ENCODE measurements at regions not wholly inside any gene's neighbourhood (a gene's known extent, or its start where the extent isn't known, plus 50 kb on each side); places are given as distances from the start of the nearest gene placed in this dataset.

DNA sequence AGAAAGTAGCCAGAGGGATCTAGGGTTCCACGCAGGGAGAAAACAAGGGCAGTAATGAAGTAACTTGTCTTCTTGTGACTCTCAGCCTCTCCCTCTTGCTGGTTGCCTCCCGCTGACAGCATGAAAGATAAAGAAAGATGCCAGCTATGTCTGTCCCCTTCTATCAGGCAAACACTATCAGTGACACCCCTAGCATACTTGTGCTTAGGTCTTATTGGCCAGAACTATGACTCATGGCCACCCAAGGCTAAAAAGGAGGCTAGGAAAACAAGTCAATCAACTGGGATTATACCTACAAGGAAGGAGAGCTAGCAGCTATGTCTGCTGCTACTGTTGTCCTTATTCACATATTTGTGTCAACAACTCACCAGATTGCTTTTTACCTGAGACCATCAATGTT is 206.8 kb upstream of the SOX4 start:
- Histone ChIP-seq H3K27ac (ENCODE audit: low read depth in 2 of 2, low read length in 2 of 2) (no peak overlapping the region), H3K9me3 (ENCODE audit: control insufficient read depth in 2 of 2, low read length in 2 of 2) (no peaks in the 10 kb centered on the region), H3K4me1 (ENCODE audit: control insufficient read depth in 2 of 2, insufficient read depth in 2 of 2, low read length in 2 of 2) (no peaks in the 10 kb centered on the region), H3K36me3 (ENCODE audit: control insufficient read depth in 2 of 2, insufficient read depth in 2 of 2, low read length in 2 of 2) (no peaks in the 10 kb centered on the region), H3K27me3 (ENCODE audit: control insufficient read depth in 2 of 2, insufficient read depth in 2 of 2, low read length in 2 of 2) (no peaks in the 10 kb centered on the region), H3K9ac (ENCODE audit: low read depth in 1 of 2, low read length in 2 of 2) (no peak overlapping the region), H3K4me3 (ENCODE audit: low read length in 2 of 2) (no peak overlapping the region)

DNA sequence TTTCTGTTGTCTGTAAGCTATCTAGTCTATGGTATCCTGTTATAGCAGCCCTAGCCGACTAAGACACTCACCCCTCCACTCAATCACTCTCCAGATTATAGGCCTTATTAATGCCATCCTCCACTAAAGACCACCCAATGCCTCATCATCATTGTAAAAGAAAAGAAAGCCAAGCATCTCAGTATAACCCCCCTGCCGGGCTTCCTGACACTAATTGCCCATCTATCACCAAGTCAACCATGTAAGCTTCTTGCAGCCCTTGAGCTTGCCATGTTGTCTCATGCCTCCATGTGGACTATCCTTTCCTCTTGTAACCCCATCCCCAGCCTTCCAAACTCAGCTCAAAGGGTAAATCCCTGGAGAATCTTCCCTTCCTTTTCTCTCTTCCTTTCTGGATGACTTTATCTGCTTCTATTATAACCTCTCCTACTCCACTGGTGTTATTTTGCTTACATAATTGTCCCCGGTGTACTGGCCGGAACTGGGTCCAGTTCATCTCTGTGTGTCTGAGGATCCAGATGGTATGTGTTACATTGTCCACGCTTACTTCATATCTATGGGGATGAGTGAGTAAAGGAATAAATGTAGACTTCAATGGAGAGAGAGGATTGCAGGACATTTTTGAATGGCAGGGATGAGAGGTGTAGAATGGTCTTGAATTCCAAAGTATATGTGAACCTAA is 202.9 kb upstream of the SOX4 start:
- Histone ChIP-seq H3K36me3 (ENCODE audit: control insufficient read depth in 2 of 2, insufficient read depth in 2 of 2, low read length in 2 of 2) (no peaks in the 10 kb centered on the region), H3K27me3 (ENCODE audit: control insufficient read depth in 2 of 2, insufficient read depth in 2 of 2, low read length in 2 of 2) (no peaks in the 10 kb centered on the region), H3K9me3 (ENCODE audit: control insufficient read depth in 2 of 2, low read length in 2 of 2) (no peaks in the 10 kb centered on the region), H3K4me3 (ENCODE audit: low read length in 2 of 2) (no peak overlapping the region), H3K27ac (ENCODE audit: low read depth in 2 of 2, low read length in 2 of 2) (no peak overlapping the region), H3K4me1 (ENCODE audit: control insufficient read depth in 2 of 2, insufficient read depth in 2 of 2, low read length in 2 of 2) (no peaks in the 10 kb centered on the region), H3K9ac (ENCODE audit: low read depth in 1 of 2, low read length in 2 of 2) (no peak overlapping the region)

GRCh38 chr6:21392177-21392576 is 201.4 kb upstream of the SOX4 start:
- Histone ChIP-seq H3K27me3 (ENCODE audit: control insufficient read depth in 2 of 2, insufficient read depth in 2 of 2, low read length in 2 of 2) (no peaks in the 10 kb centered on the region), H3K4me1 (ENCODE audit: control insufficient read depth in 2 of 2, insufficient read depth in 2 of 2, low read length in 2 of 2) (no peaks in the 10 kb centered on the region), H3K9me3 (ENCODE audit: control insufficient read depth in 2 of 2, low read length in 2 of 2) (no peaks in the 10 kb centered on the region), H3K9ac (ENCODE audit: low read depth in 1 of 2, low read length in 2 of 2) (no peak overlapping the region), H3K27ac (ENCODE audit: low read depth in 2 of 2, low read length in 2 of 2) (no peak overlapping the region), H3K36me3 (ENCODE audit: control insufficient read depth in 2 of 2, insufficient read depth in 2 of 2, low read length in 2 of 2) (no peaks in the 10 kb centered on the region), H3K4me3 (ENCODE audit: low read length in 2 of 2) (no peak overlapping the region)

GRCh38 chr6:21393441-21394165 is 199.9 kb upstream of the SOX4 start:
- no peaks in the 10 kb centered on the region for H3K36me3 ChIP-seq (ENCODE audit: control insufficient read depth in 2 of 2, insufficient read depth in 2 of 2, low read length in 2 of 2)
- H3K9me3 ChIP-seq (ENCODE audit: control insufficient read depth in 2 of 2, low read length in 2 of 2), result no peaks in the 10 kb centered on the region
- no peak overlapping the region for H3K4me3 ChIP-seq (ENCODE audit: low read length in 2 of 2)
- H3K27me3 ChIP-seq (ENCODE audit: control insufficient read depth in 2 of 2, insufficient read depth in 2 of 2, low read length in 2 of 2), result no peaks in the 10 kb centered on the region
- no peaks in the 10 kb centered on the region for H3K4me1 ChIP-seq (ENCODE audit: control insufficient read depth in 2 of 2, insufficient read depth in 2 of 2, low read length in 2 of 2)
- H3K9ac ChIP-seq (ENCODE audit: low read depth in 1 of 2, low read length in 2 of 2), result no peak overlapping the region
- no peak overlapping the region for H3K27ac ChIP-seq (ENCODE audit: low read depth in 2 of 2, low read length in 2 of 2)

DNA sequence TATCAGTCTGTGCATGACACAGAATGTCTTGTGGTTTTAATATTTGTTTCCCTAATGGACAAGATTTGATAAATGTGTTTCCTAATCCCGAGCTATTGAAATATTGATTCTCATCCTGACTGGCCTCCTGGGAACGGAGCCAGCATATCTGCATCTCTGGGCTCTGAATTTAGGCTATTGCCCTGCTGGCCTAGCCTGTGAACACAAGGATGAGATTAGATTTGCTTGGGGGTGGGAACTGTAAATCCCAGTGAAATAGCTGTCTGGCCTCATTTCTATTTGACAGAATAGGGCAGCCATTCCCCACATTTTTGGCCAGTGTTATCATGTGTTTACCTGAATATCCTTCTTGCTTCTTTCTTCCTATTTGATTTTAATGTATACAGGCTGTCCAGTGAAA is 198.4 kb upstream of the SOX4 start:
- Histone ChIP-seq H3K9ac (ENCODE audit: low read depth in 1 of 2, low read length in 2 of 2) (no peak overlapping the region), H3K9me3 (ENCODE audit: control insufficient read depth in 2 of 2, low read length in 2 of 2) (no peaks in the 10 kb centered on the region), H3K36me3 (ENCODE audit: control insufficient read depth in 2 of 2, insufficient read depth in 2 of 2, low read length in 2 of 2) (no peaks in the 10 kb centered on the region), H3K27me3 (ENCODE audit: control insufficient read depth in 2 of 2, insufficient read depth in 2 of 2, low read length in 2 of 2) (no peaks in the 10 kb centered on the region), H3K4me3 (ENCODE audit: low read length in 2 of 2) (no peak overlapping the region), H3K27ac (ENCODE audit: low read depth in 2 of 2, low read length in 2 of 2) (no peak overlapping the region), H3K4me1 (ENCODE audit: control insufficient read depth in 2 of 2, insufficient read depth in 2 of 2, low read length in 2 of 2) (no peaks in the 10 kb centered on the region)

DNA sequence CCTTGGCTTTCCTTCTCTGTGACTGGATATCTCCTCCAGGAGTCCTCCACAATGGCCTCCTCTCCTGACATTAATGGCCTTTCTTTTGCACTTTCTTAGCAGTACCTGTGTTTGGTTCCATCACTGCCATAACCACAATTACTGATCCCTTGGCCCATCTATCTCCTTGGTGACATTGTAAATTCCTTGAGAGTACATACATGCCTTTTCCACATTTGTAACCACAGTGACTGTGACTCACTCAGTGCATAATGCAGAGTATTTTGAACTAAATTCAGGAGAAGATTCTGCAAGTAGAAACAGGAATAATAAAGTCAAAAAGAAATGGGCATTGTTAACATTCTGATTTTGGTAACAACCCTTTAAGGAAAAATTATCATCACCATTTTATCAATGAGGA is 197.2 kb upstream of the SOX4 start:
- no peak overlapping the region for H3K4me3 ChIP-seq (ENCODE audit: low read length in 2 of 2)
- H3K9me3 ChIP-seq (ENCODE audit: control insufficient read depth in 2 of 2, low read length in 2 of 2), result no peaks in the 10 kb centered on the region
- no peak overlapping the region for H3K9ac ChIP-seq (ENCODE audit: low read depth in 1 of 2, low read length in 2 of 2)
- no peaks in the 10 kb centered on the region for H3K36me3 ChIP-seq (ENCODE audit: control insufficient read depth in 2 of 2, insufficient read depth in 2 of 2, low read length in 2 of 2)
- no peaks in the 10 kb centered on the region for H3K27me3 ChIP-seq (ENCODE audit: control insufficient read depth in 2 of 2, insufficient read depth in 2 of 2, low read length in 2 of 2)
- H3K27ac ChIP-seq (ENCODE audit: low read depth in 2 of 2, low read length in 2 of 2), result no peak overlapping the region
- H3K4me1 ChIP-seq (ENCODE audit: control insufficient read depth in 2 of 2, insufficient read depth in 2 of 2, low read length in 2 of 2), result no peaks in the 10 kb centered on the region

- Histone ChIP-seq H3K27me3 (ENCODE audit: control insufficient read depth in 2 of 2, insufficient read depth in 2 of 2, low read length in 2 of 2) (no peaks in the 10 kb centered on the region), H3K9me3 (ENCODE audit: control insufficient read depth in 2 of 2, low read length in 2 of 2) (no peaks in the 10 kb centered on the region), H3K4me3 (ENCODE audit: low read length in 2 of 2) (no peak overlapping the region), H3K4me1 (ENCODE audit: control insufficient read depth in 2 of 2, insufficient read depth in 2 of 2, low read length in 2 of 2) (no peaks in the 10 kb centered on the region), H3K36me3 (ENCODE audit: control insufficient read depth in 2 of 2, insufficient read depth in 2 of 2, low read length in 2 of 2) (no peaks in the 10 kb centered on the region), H3K9ac (ENCODE audit: low read depth in 1 of 2, low read length in 2 of 2) (no peak overlapping the region), H3K27ac (ENCODE audit: low read depth in 2 of 2, low read length in 2 of 2) (no peak overlapping the region)
Measured at GRCh38 chr6:21398741-21399325, 194.7 kb upstream of the SOX4 start.

GRCh38 chr6:21402368-21402767 is 191.2 kb upstream of the SOX4 start:
- Histone ChIP-seq H3K4me1 (ENCODE audit: control insufficient read depth in 2 of 2, insufficient read depth in 2 of 2, low read length in 2 of 2) (no peaks in the 10 kb centered on the region), H3K9me3 (ENCODE audit: control insufficient read depth in 2 of 2, low read length in 2 of 2) (no peaks in the 10 kb centered on the region), H3K9ac (ENCODE audit: low read depth in 1 of 2, low read length in 2 of 2) (no peak overlapping the region), H3K27me3 (ENCODE audit: control insufficient read depth in 2 of 2, insufficient read depth in 2 of 2, low read length in 2 of 2) (no peaks in the 10 kb centered on the region), H3K27ac (ENCODE audit: low read depth in 2 of 2, low read length in 2 of 2) (no peak overlapping the region), H3K36me3 (ENCODE audit: control insufficient read depth in 2 of 2, insufficient read depth in 2 of 2, low read length in 2 of 2) (no peaks in the 10 kb centered on the region), H3K4me3 (ENCODE audit: low read length in 2 of 2) (no peak overlapping the region)

DNA sequence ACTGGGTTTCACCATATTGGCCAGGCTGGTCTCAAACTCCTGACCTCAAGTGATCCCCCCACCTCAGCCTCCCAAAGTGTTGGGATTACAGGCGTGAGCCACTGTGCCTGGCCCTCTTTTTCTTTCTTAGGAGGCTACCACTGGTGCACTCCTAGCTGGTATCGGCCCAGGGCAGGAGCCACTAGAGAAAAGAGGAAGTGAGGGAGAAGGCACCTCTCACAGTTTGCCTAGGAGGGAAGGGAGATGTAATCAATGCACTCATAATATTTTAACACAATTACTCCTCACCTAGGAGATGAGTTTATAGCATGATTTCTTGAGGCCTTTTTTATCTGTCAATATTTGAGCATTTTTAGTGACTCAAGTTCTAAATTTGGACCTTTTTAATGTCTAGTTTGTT is 189.0 kb upstream of the SOX4 start:
- H3K27ac ChIP-seq (ENCODE audit: low read depth in 2 of 2, low read length in 2 of 2), result no peak overlapping the region
- no peak overlapping the region for H3K4me3 ChIP-seq (ENCODE audit: low read length in 2 of 2)
- no peaks in the 10 kb centered on the region for H3K27me3 ChIP-seq (ENCODE audit: control insufficient read depth in 2 of 2, insufficient read depth in 2 of 2, low read length in 2 of 2)
- no peaks in the 10 kb centered on the region for H3K36me3 ChIP-seq (ENCODE audit: control insufficient read depth in 2 of 2, insufficient read depth in 2 of 2, low read length in 2 of 2)
- H3K9me3 ChIP-seq (ENCODE audit: control insufficient read depth in 2 of 2, low read length in 2 of 2), result no peaks in the 10 kb centered on the region
- H3K9ac ChIP-seq (ENCODE audit: low read depth in 1 of 2, low read length in 2 of 2), result no peak overlapping the region
- H3K4me1 ChIP-seq (ENCODE audit: control insufficient read depth in 2 of 2, insufficient read depth in 2 of 2, low read length in 2 of 2), result no peaks in the 10 kb centered on the region

- no peak overlapping the region for H3K4me3 ChIP-seq (ENCODE audit: low read length in 2 of 2)
- no peaks in the 10 kb centered on the region for H3K4me1 ChIP-seq (ENCODE audit: control insufficient read depth in 2 of 2, insufficient read depth in 2 of 2, low read length in 2 of 2)
- no peak overlapping the region for H3K27ac ChIP-seq (ENCODE audit: low read depth in 2 of 2, low read length in 2 of 2)
- no peaks in the 10 kb centered on the region for H3K27me3 ChIP-seq (ENCODE audit: control insufficient read depth in 2 of 2, insufficient read depth in 2 of 2, low read length in 2 of 2)
- H3K36me3 ChIP-seq (ENCODE audit: control insufficient read depth in 2 of 2, insufficient read depth in 2 of 2, low read length in 2 of 2), result no peaks in the 10 kb centered on the region
- no peak overlapping the region for H3K9ac ChIP-seq (ENCODE audit: low read depth in 1 of 2, low read length in 2 of 2)
- H3K9me3 ChIP-seq (ENCODE audit: control insufficient read depth in 2 of 2, low read length in 2 of 2), result no peaks in the 10 kb centered on the region
Measured at GRCh38 chr6:21406316-21406715, 187.2 kb upstream of the SOX4 start.
